NOMO-1 (cell line): ENCODE measurements at regions not wholly inside any gene's neighbourhood (a gene's known extent, or its start where the extent isn't known, plus 50 kb on each side); places are given as distances from the start of the nearest gene placed in this dataset.
"Not testable (repeated sequence)": the region's sequence is repeated elsewhere in the genome, so short reads cannot be mapped to it uniquely, and the experiment has no call there.

Experiments
- DNase-seq, 2 experiments: peaks; one replicate each; lab custom pipeline; 2025; ENCODE audit not compliant: unreplicated experiment in 2 of 2; lab: John Stamatoyannopoulos, UW

- no peak for DNase-seq
Observed at GRCh38 chr1:228668553-228669241, 66.6 kb upstream of the RHOU start.

DNA sequence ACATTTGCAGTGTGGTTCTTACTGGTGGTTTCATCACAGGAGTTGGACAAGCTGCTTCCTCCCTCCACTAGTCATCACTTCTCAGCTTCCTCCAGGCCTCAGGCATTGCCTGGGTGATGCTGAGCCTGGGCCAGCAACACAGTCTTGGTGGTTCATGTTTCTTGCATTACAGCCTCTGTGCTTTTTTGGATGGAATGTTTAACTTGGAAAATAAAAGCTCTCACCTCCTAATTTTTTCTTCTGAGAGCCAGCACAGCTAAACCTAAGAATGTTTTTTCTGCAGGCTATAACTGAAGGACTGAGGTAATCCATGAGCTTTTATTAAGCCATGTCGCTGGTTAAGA lies 66.1 kb upstream of the RHOU start:
- peak; percentile 4 to 12 for DNase-seq

DNA sequence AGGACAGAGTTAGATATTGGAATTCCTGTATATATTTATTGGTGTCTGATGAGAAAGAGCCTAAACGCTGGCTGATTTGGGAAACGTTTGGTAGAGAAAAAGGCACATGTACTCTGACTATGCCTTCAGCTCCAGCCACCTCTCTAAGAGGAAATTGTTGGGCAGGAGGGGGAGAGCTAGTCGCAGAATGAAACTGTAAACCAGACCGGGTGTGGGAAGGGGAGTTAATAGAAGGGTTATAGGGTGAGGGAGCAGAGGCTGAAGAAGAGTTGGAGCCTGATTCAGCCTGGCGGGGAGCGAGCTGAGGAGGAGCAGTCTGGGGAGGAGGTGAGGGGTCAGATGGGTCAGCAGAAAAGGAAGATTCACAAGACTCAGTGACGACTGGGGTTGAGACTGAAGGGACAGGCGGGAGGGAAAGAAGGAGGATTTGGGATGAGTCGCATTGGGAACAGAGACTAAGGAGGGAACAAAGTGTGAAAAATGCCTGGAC lies 54.2 kb upstream of the RHOU start:
- DNase-seq = not testable (repeated sequence)

DNA sequence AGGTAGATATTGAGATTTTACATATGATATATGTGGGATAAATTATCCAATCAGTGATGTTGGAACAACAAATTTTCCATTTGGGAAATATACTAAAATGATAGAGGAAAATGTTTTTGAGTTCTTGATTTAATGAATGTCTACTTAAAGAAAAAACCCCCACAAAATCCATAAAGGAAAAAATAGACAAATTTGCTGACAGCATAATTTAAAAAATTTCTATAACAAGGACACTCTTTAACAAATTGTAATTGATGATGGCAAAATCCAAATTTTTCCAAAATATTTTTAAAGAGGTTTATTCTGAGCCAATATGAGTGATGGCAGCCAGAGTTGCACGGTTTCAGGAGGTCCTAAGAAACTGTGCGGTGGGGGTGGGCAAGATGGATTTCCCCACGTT lies 51.9 kb upstream of the RHOU start:
- DNase-seq = no peak

- no peak for DNase-seq
Observed at GRCh38 chr1:228684607-228685006, 50.7 kb upstream of the RHOU start.

- no peak for DNase-seq
Observed at GRCh38 chr1:228685081-228685660, 50.1 kb upstream of the RHOU start.
